OCI-LY7 (cell line): ENCODE measurements at regions not wholly inside any gene's neighbourhood (a gene's known extent, or its start where the extent isn't known, plus 50 kb on each side); places are given as distances from the start of the nearest gene placed in this dataset.

Experiments
- EZH2phosphoT487 ChIP-seq: fragments of 200-600 bp; sonication (generic); IDR thresholded peaks from 2 replicates; pipeline ENCODE4 v1.6.1; 2018; ENCODE audit warnings: low read depth, borderline replicate concordance, mild to moderate bottlenecking, mixed run types, antibody characterized with exemption, low read length, moderate library complexity, mixed read lengths
- TF ChIP-seq, protein P1 (sequence below): fragments of 200-600 bp; sonication (generic); conservative IDR thresholded peaks from 2 replicates; pipeline ENCODE4 v1.5.1; 2014; ENCODE audit warnings: mild to moderate bottlenecking, antibody characterized with exemption, low read length, moderate library complexity, mixed read lengths

- TF ChIP-seq, protein P1, sequence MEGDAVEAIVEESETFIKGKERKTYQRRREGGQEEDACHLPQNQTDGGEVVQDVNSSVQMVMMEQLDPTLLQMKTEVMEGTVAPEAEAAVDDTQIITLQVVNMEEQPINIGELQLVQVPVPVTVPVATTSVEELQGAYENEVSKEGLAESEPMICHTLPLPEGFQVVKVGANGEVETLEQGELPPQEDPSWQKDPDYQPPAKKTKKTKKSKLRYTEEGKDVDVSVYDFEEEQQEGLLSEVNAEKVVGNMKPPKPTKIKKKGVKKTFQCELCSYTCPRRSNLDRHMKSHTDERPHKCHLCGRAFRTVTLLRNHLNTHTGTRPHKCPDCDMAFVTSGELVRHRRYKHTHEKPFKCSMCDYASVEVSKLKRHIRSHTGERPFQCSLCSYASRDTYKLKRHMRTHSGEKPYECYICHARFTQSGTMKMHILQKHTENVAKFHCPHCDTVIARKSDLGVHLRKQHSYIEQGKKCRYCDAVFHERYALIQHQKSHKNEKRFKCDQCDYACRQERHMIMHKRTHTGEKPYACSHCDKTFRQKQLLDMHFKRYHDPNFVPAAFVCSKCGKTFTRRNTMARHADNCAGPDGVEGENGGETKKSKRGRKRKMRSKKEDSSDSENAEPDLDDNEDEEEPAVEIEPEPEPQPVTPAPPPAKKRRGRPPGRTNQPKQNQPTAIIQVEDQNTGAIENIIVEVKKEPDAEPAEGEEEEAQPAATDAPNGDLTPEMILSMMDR, result no peak
- no peak for TF ChIP-seq EZH2phosphoT487
Measured at GRCh38 chrX:13130816-13131215, 86.4 kb upstream of the FAM9C start.
